SK-N-SH treated with all-trans-retinoic acid at 6 μM for 48 hours (cell line): ENCODE measurements at regions not wholly inside any gene's neighbourhood (a gene's known extent, or its start where the extent isn't known, plus 50 kb on each side); places are given as distances from the start of the nearest gene placed in this dataset.

Source experiments
- ATAC-seq: fragments of 200-7000 bp; cut with Tn5 transposase; 3 replicates; pipeline ENCODE4 v1.9.1; 2020; ENCODE audit warnings: mild to moderate bottlenecking, moderate library complexity
- ARNTL ChIP-seq: fragments of 450-650 bp; formaldehyde crosslinking; IDR thresholded peaks from 2 replicates; pipeline ENCODE4 v1.5.0; 2020; ENCODE audit warnings: low read depth, mild to moderate bottlenecking, moderate library complexity, borderline replicate concordance
- BACH2 ChIP-seq: fragments of 250-450 bp; sonication (Bioruptor Pico); IDR thresholded peaks from 2 replicates; pipeline ENCODE4 v1.9.0; 2021; ENCODE audit warnings: mild to moderate bottlenecking, borderline replicate concordance
- CSDC2 ChIP-seq: fragments of 250-450 bp; sonication (Bioruptor Pico); IDR thresholded peaks from 2 replicates; pipeline ENCODE4 v1.5.0; 2020; ENCODE audit warnings: mild to moderate bottlenecking, moderate library complexity
- ESRRG ChIP-seq: fragments of 250-450 bp; sonication (Bioruptor Pico); IDR thresholded peaks from 2 replicates; pipeline ENCODE4 v1.6.1; 2021; ENCODE audit warnings: mild to moderate bottlenecking
- GLIS3 ChIP-seq: fragments of 250-450 bp; sonication (Bioruptor Pico); IDR thresholded peaks from 2 replicates; pipeline ENCODE4 v1.5.0; 2020; ENCODE audit warnings: mild to moderate bottlenecking, moderate library complexity
- ISL1 ChIP-seq: fragments of 250-450 bp; sonication (Bioruptor Pico); IDR thresholded peaks from 2 replicates; pipeline ENCODE4 v2.1.2; 2022; ENCODE audit warnings: mild to moderate bottlenecking, moderate library complexity
- OSR1 ChIP-seq: fragments of 250-450 bp; sonication (Bioruptor Pico); IDR thresholded peaks from 2 replicates; pipeline ENCODE4 v1.8.0; 2022; ENCODE audit warnings: moderate library complexity, mild to moderate bottlenecking, inconsistent platforms
- PPARA ChIP-seq: fragments of 250-450 bp; sonication (Bioruptor Pico); IDR thresholded peaks from 2 replicates; pipeline ENCODE4 v1.5.0; 2020; ENCODE audit warnings: mild to moderate bottlenecking, borderline replicate concordance
- RARB ChIP-seq: fragments of 250-450 bp; sonication (Bioruptor Pico); IDR thresholded peaks from 2 replicates; pipeline ENCODE4 v1.8.0; 2021; ENCODE audit warnings: mild to moderate bottlenecking, moderate library complexity
- SNAI2 ChIP-seq: fragments of 250-450 bp; sonication (Bioruptor Pico); IDR thresholded peaks from 2 replicates; pipeline ENCODE4 v1.5.0; 2020; ENCODE audit warnings: mild to moderate bottlenecking, moderate library complexity
- TCF4 ChIP-seq: fragments of 250-450 bp; sonication (Bioruptor Pico); IDR thresholded peaks from 2 replicates; pipeline ENCODE4 v1.8.0; 2021; ENCODE audit warnings: mild to moderate bottlenecking, moderate library complexity, borderline replicate concordance
- ZC3H10 ChIP-seq: fragments of 250-450 bp; sonication (Bioruptor Pico); IDR thresholded peaks from 2 replicates; pipeline ENCODE4 v1.5.1; 2021; ENCODE audit warnings: mild to moderate bottlenecking, moderate library complexity
- ZFP3 ChIP-seq: fragments of 250-450 bp; sonication (Bioruptor Pico); IDR thresholded peaks from 2 replicates; pipeline ENCODE4 v1.5.0; 2020; ENCODE audit warnings: mild to moderate bottlenecking, moderate library complexity
- ZFP30 ChIP-seq: fragments of 450-650 bp; formaldehyde crosslinking; IDR thresholded peaks from 2 replicates; pipeline ENCODE4 v1.5.0; 2022; ENCODE audit warnings: mild to moderate bottlenecking, moderate library complexity
- ZNF565 ChIP-seq: fragments of 450-650 bp; formaldehyde crosslinking; conservative IDR thresholded peaks from 2 replicates; pipeline ENCODE4 v1.5.0; 2020; ENCODE audit warnings: low read depth, mild to moderate bottlenecking, moderate library complexity
- ZNF70 ChIP-seq: fragments of 450-650 bp; formaldehyde crosslinking; IDR thresholded peaks from 2 replicates; pipeline ENCODE4 v1.5.0; 2020; ENCODE audit warnings: mild to moderate bottlenecking, moderate library complexity
- ZNF8 ChIP-seq: fragments of 450-650 bp; formaldehyde crosslinking; IDR thresholded peaks from 2 replicates; pipeline ENCODE4 v1.5.0; 2020; ENCODE audit warnings: mild to moderate bottlenecking, moderate library complexity
- TF ChIP-seq, protein P1 (sequence below): fragments of 250-450 bp; sonication (Bioruptor Pico); IDR thresholded peaks from 2 replicates; pipeline ENCODE4 v1.5.1; 2021; ENCODE audit warnings: mild to moderate bottlenecking, moderate library complexity
- TF ChIP-seq, protein P2 (sequence below): fragments of 250-450 bp; sonication (Bioruptor Pico); IDR thresholded peaks from 2 replicates; pipeline ENCODE4 v1.5.1; 2020; ENCODE audit warnings: low read depth, mild to moderate bottlenecking, moderate library complexity
- TF ChIP-seq, protein P3 (sequence below): fragments of 250-450 bp; sonication (Bioruptor Pico); IDR thresholded peaks from 2 replicates; pipeline ENCODE4 v1.8.0; 2021; ENCODE audit warnings: low read depth, mild to moderate bottlenecking, moderate library complexity, borderline replicate concordance
- TF ChIP-seq, protein P4 (sequence below): fragments of 250-450 bp; sonication (Bioruptor Pico); IDR thresholded peaks from 2 replicates; pipeline ENCODE4 v1.5.0; 2020; ENCODE audit warnings: mild to moderate bottlenecking, moderate library complexity
- TF ChIP-seq, protein P5 (sequence below): fragments of 250-450 bp; sonication (Bioruptor Pico); IDR thresholded peaks from 2 replicates; pipeline ENCODE4 v1.8.0; 2020; ENCODE audit warnings: mild to moderate bottlenecking, moderate library complexity, borderline replicate concordance

DNA sequence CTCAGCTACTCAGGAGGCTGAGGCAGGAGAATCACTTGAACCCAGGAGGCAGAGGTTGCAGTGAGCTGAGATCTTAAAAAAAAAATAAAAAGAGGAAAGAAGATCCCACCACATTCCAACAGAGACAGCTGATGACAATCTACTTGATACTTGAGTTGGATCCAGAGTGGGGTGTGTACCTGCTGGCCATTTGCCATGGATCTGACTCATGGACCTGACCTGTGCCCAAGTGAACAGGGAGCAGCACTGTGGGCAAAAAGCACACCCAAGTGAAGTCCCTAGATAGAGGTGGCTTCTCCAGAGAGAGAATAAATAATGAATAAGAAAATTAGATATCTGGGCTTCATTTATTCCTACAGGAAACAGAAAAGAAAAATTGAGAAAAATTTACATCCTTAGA is 81.2 kb upstream of the MIER3 start:
- ATAC-seq: no peak
- no peak for TF ChIP-seq OSR1 (CRISPR knock-in tag)

DNA sequence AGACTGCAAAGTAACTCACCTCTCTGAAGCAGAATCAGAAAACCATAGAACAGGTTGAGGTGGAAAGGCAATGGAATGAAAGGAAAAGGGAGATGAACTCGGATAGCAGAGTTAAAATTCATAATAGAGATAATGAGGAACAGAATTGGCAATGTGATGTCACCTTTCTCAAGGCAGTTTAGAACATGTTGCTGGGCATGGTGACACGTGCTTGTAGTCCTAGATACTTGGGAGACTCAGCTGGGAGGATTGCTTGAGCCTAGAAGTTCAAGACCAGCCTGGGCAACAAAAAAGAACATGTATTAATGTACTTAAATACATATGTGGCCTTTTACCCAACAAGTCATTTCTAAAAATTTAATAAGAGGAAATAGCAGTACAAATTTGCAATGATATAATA is 81.6 kb upstream of the MIER3 start:
- ATAC-seq: no peak
- TF ChIP-seq ISL1 (CRISPR knock-in tag) (no peak), ZNF8 (no peak), ESRRG (CRISPR knock-in tag) (no peak), ZC3H10 (CRISPR knock-in tag) (no peak), CSDC2 (CRISPR knock-in tag) (no peak), SNAI2 (CRISPR knock-in tag) (no peak), RARB (no peak)
- TF ChIP-seq, protein P1, sequence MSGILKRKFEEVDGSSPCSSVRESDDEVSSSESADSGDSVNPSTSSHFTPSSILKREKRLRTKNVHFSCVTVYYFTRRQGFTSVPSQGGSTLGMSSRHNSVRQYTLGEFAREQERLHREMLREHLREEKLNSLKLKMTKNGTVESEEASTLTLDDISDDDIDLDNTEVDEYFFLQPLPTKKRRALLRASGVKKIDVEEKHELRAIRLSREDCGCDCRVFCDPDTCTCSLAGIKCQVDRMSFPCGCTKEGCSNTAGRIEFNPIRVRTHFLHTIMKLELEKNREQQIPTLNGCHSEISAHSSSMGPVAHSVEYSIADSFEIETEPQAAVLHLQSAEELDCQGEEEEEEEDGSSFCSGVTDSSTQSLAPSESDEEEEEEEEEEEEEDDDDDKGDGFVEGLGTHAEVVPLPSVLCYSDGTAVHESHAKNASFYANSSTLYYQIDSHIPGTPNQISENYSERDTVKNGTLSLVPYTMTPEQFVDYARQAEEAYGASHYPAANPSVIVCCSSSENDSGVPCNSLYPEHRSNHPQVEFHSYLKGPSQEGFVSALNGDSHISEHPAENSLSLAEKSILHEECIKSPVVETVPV (CRISPR knock-in tag): no peak

DNA sequence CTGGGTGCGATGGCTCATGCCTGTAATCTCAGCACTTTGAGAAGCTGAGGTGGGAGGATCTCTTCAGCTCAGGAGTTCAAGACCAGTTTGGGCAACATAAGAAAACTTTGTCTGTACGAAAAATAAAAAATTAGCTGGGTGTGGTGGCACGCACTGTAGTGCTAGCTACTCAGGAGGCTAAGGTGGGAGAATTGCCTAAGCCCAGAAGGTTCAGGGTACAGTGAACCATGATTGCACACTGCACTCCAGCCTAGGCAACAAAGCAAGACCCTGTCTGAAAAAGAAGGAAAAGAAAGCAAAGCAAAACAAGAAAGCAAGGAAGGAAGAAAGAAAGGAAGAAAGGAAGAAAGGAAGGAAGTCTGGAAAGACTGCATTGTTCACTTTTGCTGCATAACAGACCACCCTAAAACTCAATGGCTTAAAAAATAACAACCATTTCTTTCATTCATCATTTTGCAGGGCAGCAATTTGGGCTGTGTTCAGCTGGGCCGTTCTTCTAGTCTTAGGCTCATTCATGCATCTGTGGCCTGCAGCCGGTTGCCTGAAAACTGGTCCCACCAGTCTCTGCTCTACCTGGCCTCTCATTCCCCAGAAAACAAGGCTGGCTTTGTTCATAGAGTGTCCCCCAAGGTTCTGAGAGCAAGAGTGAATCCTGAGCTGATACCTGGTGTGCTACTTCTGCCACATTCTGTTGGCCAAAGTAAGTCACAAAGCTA is 82.4 kb upstream of the MIER3 start:
- TF ChIP-seq RARB (no peak), ZFP30 (CRISPR knock-in tag) (no peak), CSDC2 (CRISPR knock-in tag) (no peak), PPARA (CRISPR knock-in tag) (no peak), GLIS3 (no peak), TCF4 (no peak), BACH2 (CRISPR knock-in tag) (no peak), ZNF8 (no peak), ISL1 (CRISPR knock-in tag) (no peak), ESRRG (CRISPR knock-in tag) (no peak), ZC3H10 (CRISPR knock-in tag) (no peak), SNAI2 (CRISPR knock-in tag) (no peak), OSR1 (CRISPR knock-in tag) (no peak), ZNF70 (no peak), ZFP3 (CRISPR knock-in tag) (no peak), ZNF565 (CRISPR knock-in tag) (no peak), ARNTL (no peak)
- TF ChIP-seq, protein P2, sequence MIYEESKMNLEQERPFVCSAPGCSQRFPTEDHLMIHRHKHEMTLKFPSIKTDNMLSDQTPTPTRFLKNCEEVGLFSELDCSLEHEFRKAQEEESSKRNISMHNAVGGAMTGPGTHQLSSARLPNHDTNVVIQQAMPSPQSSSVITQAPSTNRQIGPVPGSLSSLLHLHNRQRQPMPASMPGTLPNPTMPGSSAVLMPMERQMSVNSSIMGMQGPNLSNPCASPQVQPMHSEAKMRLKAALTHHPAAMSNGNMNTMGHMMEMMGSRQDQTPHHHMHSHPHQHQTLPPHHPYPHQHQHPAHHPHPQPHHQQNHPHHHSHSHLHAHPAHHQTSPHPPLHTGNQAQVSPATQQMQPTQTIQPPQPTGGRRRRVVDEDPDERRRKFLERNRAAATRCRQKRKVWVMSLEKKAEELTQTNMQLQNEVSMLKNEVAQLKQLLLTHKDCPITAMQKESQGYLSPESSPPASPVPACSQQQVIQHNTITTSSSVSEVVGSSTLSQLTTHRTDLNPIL (CRISPR knock-in tag): no peak
- TF ChIP-seq, protein P3, sequence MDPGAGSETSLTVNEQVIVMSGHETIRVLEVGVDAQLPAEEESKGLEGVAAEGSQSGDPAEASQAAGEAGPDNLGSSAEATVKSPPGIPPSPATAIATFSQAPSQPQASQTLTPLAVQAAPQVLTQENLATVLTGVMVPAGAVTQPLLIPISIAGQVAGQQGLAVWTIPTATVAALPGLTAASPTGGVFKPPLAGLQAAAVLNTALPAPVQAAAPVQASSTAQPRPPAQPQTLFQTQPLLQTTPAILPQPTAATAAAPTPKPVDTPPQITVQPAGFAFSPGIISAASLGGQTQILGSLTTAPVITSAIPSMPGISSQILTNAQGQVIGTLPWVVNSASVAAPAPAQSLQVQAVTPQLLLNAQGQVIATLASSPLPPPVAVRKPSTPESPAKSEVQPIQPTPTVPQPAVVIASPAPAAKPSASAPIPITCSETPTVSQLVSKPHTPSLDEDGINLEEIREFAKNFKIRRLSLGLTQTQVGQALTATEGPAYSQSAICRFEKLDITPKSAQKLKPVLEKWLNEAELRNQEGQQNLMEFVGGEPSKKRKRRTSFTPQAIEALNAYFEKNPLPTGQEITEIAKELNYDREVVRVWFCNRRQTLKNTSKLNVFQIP: no peak
- TF ChIP-seq, protein P4, sequence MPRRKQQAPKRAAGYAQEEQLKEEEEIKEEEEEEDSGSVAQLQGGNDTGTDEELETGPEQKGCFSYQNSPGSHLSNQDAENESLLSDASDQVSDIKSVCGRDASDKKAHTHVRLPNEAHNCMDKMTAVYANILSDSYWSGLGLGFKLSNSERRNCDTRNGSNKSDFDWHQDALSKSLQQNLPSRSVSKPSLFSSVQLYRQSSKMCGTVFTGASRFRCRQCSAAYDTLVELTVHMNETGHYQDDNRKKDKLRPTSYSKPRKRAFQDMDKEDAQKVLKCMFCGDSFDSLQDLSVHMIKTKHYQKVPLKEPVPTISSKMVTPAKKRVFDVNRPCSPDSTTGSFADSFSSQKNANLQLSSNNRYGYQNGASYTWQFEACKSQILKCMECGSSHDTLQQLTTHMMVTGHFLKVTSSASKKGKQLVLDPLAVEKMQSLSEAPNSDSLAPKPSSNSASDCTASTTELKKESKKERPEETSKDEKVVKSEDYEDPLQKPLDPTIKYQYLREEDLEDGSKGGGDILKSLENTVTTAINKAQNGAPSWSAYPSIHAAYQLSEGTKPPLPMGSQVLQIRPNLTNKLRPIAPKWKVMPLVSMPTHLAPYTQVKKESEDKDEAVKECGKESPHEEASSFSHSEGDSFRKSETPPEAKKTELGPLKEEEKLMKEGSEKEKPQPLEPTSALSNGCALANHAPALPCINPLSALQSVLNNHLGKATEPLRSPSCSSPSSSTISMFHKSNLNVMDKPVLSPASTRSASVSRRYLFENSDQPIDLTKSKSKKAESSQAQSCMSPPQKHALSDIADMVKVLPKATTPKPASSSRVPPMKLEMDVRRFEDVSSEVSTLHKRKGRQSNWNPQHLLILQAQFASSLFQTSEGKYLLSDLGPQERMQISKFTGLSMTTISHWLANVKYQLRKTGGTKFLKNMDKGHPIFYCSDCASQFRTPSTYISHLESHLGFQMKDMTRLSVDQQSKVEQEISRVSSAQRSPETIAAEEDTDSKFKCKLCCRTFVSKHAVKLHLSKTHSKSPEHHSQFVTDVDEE (CRISPR knock-in tag): no peak
- no peak for ATAC-seq

DNA sequence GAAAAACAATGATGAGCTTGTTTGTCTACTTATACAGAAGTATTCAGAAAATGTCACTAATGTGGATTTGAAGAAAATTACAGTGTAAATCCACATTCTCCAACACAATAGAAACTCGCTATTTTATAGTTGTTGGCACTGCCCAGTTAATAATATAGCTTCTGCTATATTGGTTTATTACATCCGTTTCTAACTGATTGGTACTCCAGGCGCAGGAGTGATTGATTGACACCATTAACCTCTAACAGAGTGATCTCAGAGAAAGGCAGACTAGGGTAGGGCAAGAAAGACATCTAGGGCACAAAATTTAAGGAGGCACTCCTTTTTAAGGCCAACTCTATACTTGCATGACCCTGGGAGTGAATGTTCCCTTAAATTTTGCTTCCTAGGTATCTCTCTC is 84.0 kb upstream of the MIER3 start:
- TF ChIP-seq, protein P5, sequence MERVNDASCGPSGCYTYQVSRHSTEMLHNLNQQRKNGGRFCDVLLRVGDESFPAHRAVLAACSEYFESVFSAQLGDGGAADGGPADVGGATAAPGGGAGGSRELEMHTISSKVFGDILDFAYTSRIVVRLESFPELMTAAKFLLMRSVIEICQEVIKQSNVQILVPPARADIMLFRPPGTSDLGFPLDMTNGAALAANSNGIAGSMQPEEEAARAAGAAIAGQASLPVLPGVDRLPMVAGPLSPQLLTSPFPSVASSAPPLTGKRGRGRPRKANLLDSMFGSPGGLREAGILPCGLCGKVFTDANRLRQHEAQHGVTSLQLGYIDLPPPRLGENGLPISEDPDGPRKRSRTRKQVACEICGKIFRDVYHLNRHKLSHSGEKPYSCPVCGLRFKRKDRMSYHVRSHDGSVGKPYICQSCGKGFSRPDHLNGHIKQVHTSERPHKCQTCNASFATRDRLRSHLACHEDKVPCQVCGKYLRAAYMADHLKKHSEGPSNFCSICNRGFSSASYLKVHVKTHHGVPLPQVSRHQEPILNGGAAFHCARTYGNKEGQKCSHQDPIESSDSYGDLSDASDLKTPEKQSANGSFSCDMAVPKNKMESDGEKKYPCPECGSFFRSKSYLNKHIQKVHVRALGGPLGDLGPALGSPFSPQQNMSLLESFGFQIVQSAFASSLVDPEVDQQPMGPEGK (CRISPR knock-in tag): no peak
- TF ChIP-seq ZNF8: no peak
- no peak for TF ChIP-seq ZC3H10 (CRISPR knock-in tag)
- no peak for TF ChIP-seq RARB
- TF ChIP-seq, protein P2 (CRISPR knock-in tag): no peak
- TF ChIP-seq, protein P4 (CRISPR knock-in tag): no peak
- TF ChIP-seq PPARA (CRISPR knock-in tag): no peak
- TF ChIP-seq SNAI2 (CRISPR knock-in tag): no peak
- no peak for TF ChIP-seq ZNF565 (CRISPR knock-in tag)
- TF ChIP-seq, all 23 proteins: peak for 0
- no peak for ATAC-seq
